Tibial artery (tissue), 4 donors: ENCODE measurements at regions not wholly inside any gene's neighbourhood (a gene's known extent, or its start where the extent isn't known, plus 50 kb on each side); places are given as distances from the start of the nearest gene placed in this dataset.
"Not testable (repeated sequence)": the region's sequence is repeated elsewhere in the genome, so short reads cannot be mapped to it uniquely, and the experiment has no call there.

ENCODE experiments used
- DNase-seq, 2 donors: peaks; one replicate each; pipeline ENCODE4 v3.0.0-alpha.2; 2019
- H3K27ac ChIP-seq, 2 donors: fragments of 200-600 bp; sonication (generic) in 1 of 2; 1 replicate in 1 of 2; 2 replicates in 1 of 2; pipeline ENCODE4 v1.5.1; 2018 to 2019; ENCODE audit warnings: mild to moderate bottlenecking in 1 of 2
- H3K27me3 ChIP-seq, 2 donors: fragments of 200-600 bp; sonication (generic) in 1 of 2; one replicate each; pipeline versions ENCODE4 v1.5.1 to v1.6.0; 2016 to 2019
- H3K36me3 ChIP-seq, 3 donors: fragments of 200-600 bp; sonication (generic) in 2 of 3; one replicate each; pipeline ENCODE4 v1.5.1; 2016 to 2019; ENCODE audit warnings: mild to moderate bottlenecking in 2 of 3
- H3K4me1 ChIP-seq, 4 donors: fragments of 200-600 bp; sonication (generic) in 2 of 4; 1 replicate in 3 of 4; 2 replicates in 1 of 4; pipeline ENCODE4 v1.5.1; 2016 to 2019
- H3K4me3 ChIP-seq, 2 donors: fragments of 200-600 bp; sonication (generic) in 1 of 2; 1 replicate in 1 of 2; 2 replicates in 1 of 2; pipeline ENCODE4 v1.5.1; 2018 to 2019; ENCODE audit warnings: mild to moderate bottlenecking in 2 of 2
- H3K9me3 ChIP-seq, 3 donors: fragments of 200-600 bp; sonication (generic) in 1 of 3; one replicate each; pipeline ENCODE4 v1.5.1; 2016 to 2019
- CTCF ChIP-seq, 2 experiments: fragments of 200-600 bp in 1 of 2; fragments of 450-650 bp in 1 of 2; IDR thresholded peaks; one replicate each; pipeline ENCODE4 v1.5.1; 2017 to 2019; ENCODE audit warnings: antibody characterized with exemption in 2 of 2, mild to moderate bottlenecking in 1 of 2, moderate library complexity in 1 of 2
- intact Hi-C: fragments of 100-400 bp; cut with DNase I; formaldehyde crosslinking; loops from one replicate; pipeline ENCODE4 v1.15.0; 2023; ENCODE audit warnings: low total_unique reads

- DNase-seq = no peak
- TF ChIP-seq CTCF (IDR thresholded peaks at IDR 0.05) = no peak
- H3K36me3 ChIP-seq = no peaks in the 10 kb centered on the region
- no peaks in the 10 kb centered on the region for H3K4me1 ChIP-seq
- no peak overlapping the region for H3K27ac ChIP-seq
- intact Hi-C loops = no loop called here
- no peaks in the 10 kb centered on the region for H3K9me3 ChIP-seq
- H3K4me3 ChIP-seq = no peak overlapping the region
- H3K27me3 ChIP-seq = no peaks in the 10 kb centered on the region
Measured at GRCh38 chrX:93346309-93346708, 327.1 kb downstream of the NAP1L3 start.

- H3K36me3 ChIP-seq, H3K4me1 ChIP-seq, H3K4me3 ChIP-seq, intact Hi-C loops, H3K27ac ChIP-seq, H3K27me3 ChIP-seq, DNase-seq, H3K9me3 ChIP-seq: not testable (repeated sequence)
Measured at GRCh38 chrX:93344287-93344686, 329.1 kb downstream of the NAP1L3 start.

- no peak for TF ChIP-seq CTCF (IDR thresholded peaks at IDR 0.05)
- no peak overlapping the region for H3K27ac ChIP-seq
- no peaks in the 10 kb centered on the region for H3K36me3 ChIP-seq
- no peak overlapping the region for H3K4me3 ChIP-seq
- intact Hi-C loops = no loop called here
- no peak for DNase-seq
- no peaks in the 10 kb centered on the region for H3K9me3 ChIP-seq
- no peaks in the 10 kb centered on the region for H3K27me3 ChIP-seq
- no peaks in the 10 kb centered on the region for H3K4me1 ChIP-seq
Measured at GRCh38 chrX:93332329-93332728, 341.0 kb downstream of the NAP1L3 start.

GRCh38 chrX:93322110-93322509 is 351.3 kb downstream of the NAP1L3 start:
- no peaks in the 10 kb centered on the region for H3K36me3 ChIP-seq
- H3K27me3 ChIP-seq = no peaks in the 10 kb centered on the region
- DNase-seq = no peak
- no peak overlapping the region for H3K27ac ChIP-seq
- intact Hi-C loops = no loop called here
- no peak overlapping the region for H3K4me3 ChIP-seq
- no peaks in the 10 kb centered on the region for H3K9me3 ChIP-seq
- no peak for TF ChIP-seq CTCF (IDR thresholded peaks at IDR 0.05)
- no peaks in the 10 kb centered on the region for H3K4me1 ChIP-seq

GRCh38 chrX:93319609-93320008 is 353.8 kb downstream of the NAP1L3 start:
- Histone ChIP-seq H3K27me3 (no peaks in the 10 kb centered on the region), H3K4me3 (no peak overlapping the region), H3K36me3 (no peaks in the 10 kb centered on the region), H3K4me1 (no peaks in the 10 kb centered on the region), H3K9me3 (no peaks in the 10 kb centered on the region), H3K27ac (no peak overlapping the region)
- no peak for DNase-seq
- no peak for TF ChIP-seq CTCF (IDR thresholded peaks at IDR 0.05)
- intact Hi-C loops = no loop called here
